GM23338 (cell line): ENCODE measurements at regions not wholly inside any gene's neighbourhood (a gene's known extent, or its start where the extent isn't known, plus 50 kb on each side); places are given as distances from the start of the nearest gene placed in this dataset.

Source experiments
- EZH2 ChIP-seq: fragments of 200-600 bp; sonication (generic); IDR thresholded peaks from one replicate; pipeline ENCODE4 v1.8.0; 2017; ENCODE audit warnings: antibody characterized with exemption, mild to moderate bottlenecking, low read depth; ENCODE audit not compliant: unreplicated experiment
- EZH2phosphoT487 ChIP-seq: fragments of 200-600 bp; sonication (generic); IDR thresholded peaks from one replicate; pipeline ENCODE4 v1.8.1; 2018; ENCODE audit warnings: antibody characterized with exemption; ENCODE audit not compliant: unreplicated experiment
- POLR2AphosphoS5 ChIP-seq: IDR thresholded peaks from 2 replicates; pipeline ENCODE4 v1.6.1; 2016; ENCODE audit warnings: antibody characterized with exemption, low read depth
- TF ChIP-seq, protein P1 (sequence below), 2 experiments: fragments of 200-600 bp in 1 of 2; sonication (generic) in 1 of 2; conservative IDR thresholded peaks; 2 replicates each; pipeline versions ENCODE4 v1.5.1 to v1.6.1; 2016 to 2017; ENCODE audit warnings: antibody characterized with exemption in 2 of 2, low read depth in 2 of 2, mild to moderate bottlenecking in 2 of 2, moderate library complexity in 1 of 2
- TF ChIP-seq, protein P2 (sequence below): IDR thresholded peaks from one replicate; pipeline ENCODE4 v1.6.1; 2018; ENCODE audit warnings: antibody characterized with exemption; ENCODE audit not compliant: unreplicated experiment

DNA sequence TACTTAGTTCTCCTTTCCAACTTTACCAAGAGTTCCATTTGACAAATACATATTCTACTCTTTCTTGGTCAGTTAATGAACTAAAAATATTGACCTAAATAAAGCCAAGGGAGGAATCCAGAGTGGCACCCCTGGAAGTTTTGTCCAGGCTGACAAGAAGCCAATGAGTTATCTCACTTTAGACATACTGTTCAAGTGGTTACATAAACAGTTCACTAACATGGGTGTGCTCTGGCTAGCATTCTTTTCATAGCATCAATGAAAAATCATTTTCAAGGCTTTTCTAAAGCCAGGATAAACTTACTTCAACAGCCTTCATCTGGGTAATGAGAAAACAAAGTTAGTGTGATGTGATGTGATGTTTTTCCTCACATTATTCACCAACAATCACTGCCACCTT lies 649.4 kb downstream of the TDRD15 start:
- TF ChIP-seq EZH2 (no peak), POLR2AphosphoS5 (no peak), EZH2phosphoT487 (no peak)
- TF ChIP-seq, protein P1, sequence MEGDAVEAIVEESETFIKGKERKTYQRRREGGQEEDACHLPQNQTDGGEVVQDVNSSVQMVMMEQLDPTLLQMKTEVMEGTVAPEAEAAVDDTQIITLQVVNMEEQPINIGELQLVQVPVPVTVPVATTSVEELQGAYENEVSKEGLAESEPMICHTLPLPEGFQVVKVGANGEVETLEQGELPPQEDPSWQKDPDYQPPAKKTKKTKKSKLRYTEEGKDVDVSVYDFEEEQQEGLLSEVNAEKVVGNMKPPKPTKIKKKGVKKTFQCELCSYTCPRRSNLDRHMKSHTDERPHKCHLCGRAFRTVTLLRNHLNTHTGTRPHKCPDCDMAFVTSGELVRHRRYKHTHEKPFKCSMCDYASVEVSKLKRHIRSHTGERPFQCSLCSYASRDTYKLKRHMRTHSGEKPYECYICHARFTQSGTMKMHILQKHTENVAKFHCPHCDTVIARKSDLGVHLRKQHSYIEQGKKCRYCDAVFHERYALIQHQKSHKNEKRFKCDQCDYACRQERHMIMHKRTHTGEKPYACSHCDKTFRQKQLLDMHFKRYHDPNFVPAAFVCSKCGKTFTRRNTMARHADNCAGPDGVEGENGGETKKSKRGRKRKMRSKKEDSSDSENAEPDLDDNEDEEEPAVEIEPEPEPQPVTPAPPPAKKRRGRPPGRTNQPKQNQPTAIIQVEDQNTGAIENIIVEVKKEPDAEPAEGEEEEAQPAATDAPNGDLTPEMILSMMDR (conservative IDR thresholded peaks at IDR 0.05; ENCODE audit: low read depth in 2 of 2) = no peak
- TF ChIP-seq, protein P2, sequence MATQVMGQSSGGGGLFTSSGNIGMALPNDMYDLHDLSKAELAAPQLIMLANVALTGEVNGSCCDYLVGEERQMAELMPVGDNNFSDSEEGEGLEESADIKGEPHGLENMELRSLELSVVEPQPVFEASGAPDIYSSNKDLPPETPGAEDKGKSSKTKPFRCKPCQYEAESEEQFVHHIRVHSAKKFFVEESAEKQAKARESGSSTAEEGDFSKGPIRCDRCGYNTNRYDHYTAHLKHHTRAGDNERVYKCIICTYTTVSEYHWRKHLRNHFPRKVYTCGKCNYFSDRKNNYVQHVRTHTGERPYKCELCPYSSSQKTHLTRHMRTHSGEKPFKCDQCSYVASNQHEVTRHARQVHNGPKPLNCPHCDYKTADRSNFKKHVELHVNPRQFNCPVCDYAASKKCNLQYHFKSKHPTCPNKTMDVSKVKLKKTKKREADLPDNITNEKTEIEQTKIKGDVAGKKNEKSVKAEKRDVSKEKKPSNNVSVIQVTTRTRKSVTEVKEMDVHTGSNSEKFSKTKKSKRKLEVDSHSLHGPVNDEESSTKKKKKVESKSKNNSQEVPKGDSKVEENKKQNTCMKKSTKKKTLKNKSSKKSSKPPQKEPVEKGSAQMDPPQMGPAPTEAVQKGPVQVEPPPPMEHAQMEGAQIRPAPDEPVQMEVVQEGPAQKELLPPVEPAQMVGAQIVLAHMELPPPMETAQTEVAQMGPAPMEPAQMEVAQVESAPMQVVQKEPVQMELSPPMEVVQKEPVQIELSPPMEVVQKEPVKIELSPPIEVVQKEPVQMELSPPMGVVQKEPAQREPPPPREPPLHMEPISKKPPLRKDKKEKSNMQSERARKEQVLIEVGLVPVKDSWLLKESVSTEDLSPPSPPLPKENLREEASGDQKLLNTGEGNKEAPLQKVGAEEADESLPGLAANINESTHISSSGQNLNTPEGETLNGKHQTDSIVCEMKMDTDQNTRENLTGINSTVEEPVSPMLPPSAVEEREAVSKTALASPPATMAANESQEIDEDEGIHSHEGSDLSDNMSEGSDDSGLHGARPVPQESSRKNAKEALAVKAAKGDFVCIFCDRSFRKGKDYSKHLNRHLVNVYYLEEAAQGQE = no peak
